ENCODE measurements at regions not wholly inside any gene's neighbourhood (a gene's known extent, or its start where the extent isn't known, plus 50 kb on each side); places are given as distances from the start of the nearest gene placed in this dataset.
"Not testable (repeated sequence)": the region's sequence is repeated elsewhere in the genome, so short reads cannot be mapped to it uniquely, and the experiment has no call there.

GRCh38 chr13:90872491-90873025 is 474.9 kb upstream of the MIR17HG start:
- DNase-seq: no peak

GRCh38 chr13:90880790-90881189 is 466.7 kb upstream of the MIR17HG start:
- DNase-seq: no peak

- no peak for DNase-seq
Observed at GRCh38 chr13:90882551-90882950, 464.9 kb upstream of the MIR17HG start.

GRCh38 chr13:90883592-90883991 is 463.9 kb upstream of the MIR17HG start:
- no peak for DNase-seq

GRCh38 chr13:90884066-90884465 is 463.4 kb upstream of the MIR17HG start:
- no peak for DNase-seq

- no peak for DNase-seq
Observed at GRCh38 chr13:90889906-90890834, 457.3 kb upstream of the MIR17HG start.

- no peak for DNase-seq
Observed at GRCh38 chr13:90891329-90891728, 456.2 kb upstream of the MIR17HG start.

- not testable (repeated sequence) for DNase-seq
Observed at GRCh38 chr13:90893199-90893598, 454.3 kb upstream of the MIR17HG start.

- no peak for DNase-seq
Observed at GRCh38 chr13:90896002-90896401, 451.5 kb upstream of the MIR17HG start.

GRCh38 chr13:90898811-90899210 is 448.7 kb upstream of the MIR17HG start:
- DNase-seq: no peak

GRCh38 chr13:90899416-90899815 is 448.1 kb upstream of the MIR17HG start:
- no peak for DNase-seq

- DNase-seq: no peak
Observed at GRCh38 chr13:90902255-90902654, 445.2 kb upstream of the MIR17HG start.

- DNase-seq: no peak
Observed at GRCh38 chr13:90906554-90906953, 440.9 kb upstream of the MIR17HG start.

GRCh38 chr13:90908792-90909191 is 438.7 kb upstream of the MIR17HG start:
- no peak for DNase-seq

GRCh38 chr13:90910018-90910639 is 437.4 kb upstream of the MIR17HG start:
- DNase-seq: no peak

GRCh38 chr13:90912247-90912646 is 435.2 kb upstream of the MIR17HG start:
- DNase-seq: no peak

GRCh38 chr13:90918536-90918935 is 429.0 kb upstream of the MIR17HG start:
- DNase-seq: no peak

- DNase-seq: no peak
Observed at GRCh38 chr13:90919153-90919552, 428.3 kb upstream of the MIR17HG start.

- DNase-seq: no peak
Observed at GRCh38 chr13:90926459-90926858, 421.0 kb upstream of the MIR17HG start.

- no peak for DNase-seq
Observed at GRCh38 chr13:90928109-90928508, 419.4 kb upstream of the MIR17HG start.

- no peak for DNase-seq
Observed at GRCh38 chr13:90933097-90933826, 414.2 kb upstream of the MIR17HG start.

- DNase-seq: no peak
Observed at GRCh38 chr13:90934741-90935140, 412.7 kb upstream of the MIR17HG start.

- DNase-seq: no peak
Observed at GRCh38 chr13:90938848-90939247, 408.6 kb upstream of the MIR17HG start.

Measured in cerebellar nuclear complex (tissue), 1 donor.